SU-DHL-6 (cell line): ENCODE measurements at regions not wholly inside any gene's neighbourhood (a gene's known extent, or its start where the extent isn't known, plus 50 kb on each side); places are given as distances from the start of the nearest gene placed in this dataset.

Experiments used
- H2AFZ ChIP-seq: fragments of 200-600 bp; sonication (generic); 2 replicates; pipeline ENCODE4 v1.6.1; 2014; ENCODE audit warnings: low read depth, mild to moderate bottlenecking, moderate library complexity, mixed read lengths, antibody characterized with exemption, low read length; ENCODE audit not compliant: severe bottlenecking
- H3F3A ChIP-seq: fragments of 200-600 bp; shearing (Covaris generic); 2 replicates; pipeline ENCODE4 v1.6.0; 2016; ENCODE audit warnings: antibody characterized with exemption, mild to moderate bottlenecking; ENCODE audit not compliant: insufficient read depth
- H3K27ac ChIP-seq: fragments of 200-600 bp; sonication (generic); 2 replicates; pipeline ENCODE4 v1.5.1; 2016; ENCODE audit warnings: low read depth, mild to moderate bottlenecking, low read length, moderate library complexity, mixed read lengths
- H3K27me3 ChIP-seq: fragments of 200-600 bp; sonication (generic), shearing (Covaris generic); 2 replicates; pipeline ENCODE4 v1.6.0; 2014; ENCODE audit warnings: mild to moderate bottlenecking, low read length
- H3K36me3 ChIP-seq: fragments of 200-600 bp; sonication (generic); 2 replicates; pipeline ENCODE4 v1.6.1; 2014; ENCODE audit warnings: mild to moderate bottlenecking, low read length, mixed read lengths
- H3K4me2 ChIP-seq: fragments of 300-600, 200-600 bp; shearing (Covaris generic), sonication (generic); 2 replicates; pipeline ENCODE4 v1.6.0; 2014; ENCODE audit warnings: low read length, low read depth, mild to moderate bottlenecking; ENCODE audit not compliant: poor library complexity, severe bottlenecking
- H3K4me3 ChIP-seq: fragments of 200-600 bp; sonication (generic); 2 replicates; pipeline ENCODE4 v1.5.1; 2014; ENCODE audit warnings: antibody characterized with exemption, low read length, mild to moderate bottlenecking, mixed read lengths; ENCODE audit not compliant: insufficient read depth, poor library complexity, severe bottlenecking
- H3K79me2 ChIP-seq: fragments of 200-600 bp; sonication (generic); 2 replicates; pipeline ENCODE4 v1.6.1; 2014; ENCODE audit warnings: mild to moderate bottlenecking, low read length, moderate library complexity; ENCODE audit not compliant: insufficient read depth
- H3K9ac ChIP-seq: fragments of 200-600 bp; sonication (generic); 2 replicates; pipeline ENCODE4 v1.7.0; 2014; ENCODE audit warnings: mild to moderate bottlenecking, low read length
- H3K9me2 ChIP-seq: fragments of 200-600 bp; sonication (generic); replicated peaks from 2 replicates; pipeline ENCODE4 v1.6.1; 2014; ENCODE audit warnings: low read length; ENCODE audit not compliant: insufficient read depth
- H3K9me3 ChIP-seq: fragments of 200-600 bp; sonication (generic); 2 replicates; pipeline ENCODE4 v1.6.1; 2014; ENCODE audit warnings: low read length, mixed read lengths; ENCODE audit not compliant: insufficient read depth
- H4K20me1 ChIP-seq: fragments of 200-600 bp; sonication (generic); 2 replicates; pipeline ENCODE4 v1.6.1; 2014; ENCODE audit warnings: low read depth, mild to moderate bottlenecking, antibody characterized with exemption, low read length, moderate library complexity, mixed read lengths
- CTCF ChIP-seq: fragments of 200-600 bp; sonication (generic); IDR thresholded peaks from one replicate; pipeline ENCODE4 v1.5.1; 2017; ENCODE audit warnings: antibody characterized with exemption, mild to moderate bottlenecking, low read length, moderate library complexity; ENCODE audit not compliant: insufficient read depth, poor library complexity, severe bottlenecking
- EZH2phosphoT487 ChIP-seq: fragments of 200-600 bp; sonication (generic), shearing (Covaris generic); conservative IDR thresholded peaks from 2 replicates; pipeline ENCODE4 v1.6.1; 2018; ENCODE audit warnings: mild to moderate bottlenecking, antibody characterized with exemption, low read length, moderate library complexity, mixed read lengths

DNA sequence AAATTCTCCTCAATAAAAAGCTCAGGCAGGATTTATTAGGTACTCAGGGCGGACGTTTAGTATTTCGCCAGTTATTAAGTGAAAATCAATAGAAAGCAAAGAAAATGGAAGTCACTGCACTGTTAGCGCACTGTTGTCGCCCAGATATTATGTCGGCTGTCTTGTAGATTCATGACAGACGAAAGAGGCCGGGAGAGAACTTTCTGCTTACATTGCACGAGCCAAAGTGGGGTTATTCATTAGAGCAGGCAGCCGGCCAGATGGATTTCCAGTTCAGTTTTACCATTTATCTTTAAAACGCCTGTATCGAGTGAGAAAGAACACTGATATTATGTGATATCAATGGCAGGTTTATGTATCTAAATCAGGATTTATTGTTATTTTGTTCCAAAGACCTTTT, 866.0 kb upstream of the NR2F2 start:
- Histone ChIP-seq H3K9me2 (no peaks in the 10 kb centered on the region), H3K9me3 (no peaks in the 10 kb centered on the region), H3K79me2 (no peaks in the 10 kb centered on the region), H3K4me3 (no peak overlapping the region), H3F3A (no peaks in the 10 kb centered on the region), H4K20me1 (no peaks in the 10 kb centered on the region), H3K9ac (no peak overlapping the region), H2AFZ (no peak overlapping the region), H3K27ac (no peak overlapping the region), H3K27me3 (no peaks in the 10 kb centered on the region), H3K36me3 (no peaks in the 10 kb centered on the region), H3K4me2 (no peak overlapping the region)
- TF ChIP-seq EZH2phosphoT487 (no peak), CTCF (no peak)

- H3K36me3 ChIP-seq = no peaks in the 10 kb centered on the region
- no peak overlapping the region for H2AFZ ChIP-seq
- no peaks in the 10 kb centered on the region for H3K27me3 ChIP-seq
- H3K27ac ChIP-seq = no peak overlapping the region
- H3K4me3 ChIP-seq = no peak overlapping the region
- TF ChIP-seq EZH2phosphoT487 (no peak), CTCF (no peak)
- no peaks in the 10 kb centered on the region for H3K9me2 ChIP-seq
- H3K9me3 ChIP-seq = no peaks in the 10 kb centered on the region
- H4K20me1 ChIP-seq = no peaks in the 10 kb centered on the region
- no peak overlapping the region for H3K4me2 ChIP-seq
- no peak overlapping the region for H3K9ac ChIP-seq
- H3K79me2 ChIP-seq = no peaks in the 10 kb centered on the region
- no peaks in the 10 kb centered on the region for H3F3A ChIP-seq
Measured at GRCh38 chr15:95468820-95469219, 861.7 kb upstream of the NR2F2 start.

GRCh38 chr15:95469496-95470000, 861.0 kb upstream of the NR2F2 start:
- no peak overlapping the region for H3K27ac ChIP-seq
- H2AFZ ChIP-seq = no peak overlapping the region
- no peak overlapping the region for H3K9ac ChIP-seq
- no peaks in the 10 kb centered on the region for H3K9me3 ChIP-seq
- H4K20me1 ChIP-seq = no peaks in the 10 kb centered on the region
- H3K27me3 ChIP-seq = no peaks in the 10 kb centered on the region
- TF ChIP-seq EZH2phosphoT487 (no peak), CTCF (no peak)
- no peaks in the 10 kb centered on the region for H3K36me3 ChIP-seq
- H3K79me2 ChIP-seq = no peaks in the 10 kb centered on the region
- no peaks in the 10 kb centered on the region for H3K9me2 ChIP-seq
- no peaks in the 10 kb centered on the region for H3F3A ChIP-seq
- H3K4me2 ChIP-seq = no peak overlapping the region
- no peak overlapping the region for H3K4me3 ChIP-seq
